DOHH2 (cell line): ENCODE measurements at regions not wholly inside any gene's neighbourhood (a gene's known extent, or its start where the extent isn't known, plus 50 kb on each side); places are given as distances from the start of the nearest gene placed in this dataset.

Experiments used
- EZH2phosphoT487 ChIP-seq: fragments of 200-600 bp; sonication (generic); IDR thresholded peaks from 2 replicates; pipeline ENCODE4 v1.6.1; 2017; ENCODE audit warnings: borderline replicate concordance, mild to moderate bottlenecking, antibody characterized with exemption, low read length, moderate library complexity, mixed read lengths
- TF ChIP-seq, protein P1 (sequence below): fragments of 200-600 bp; sonication (generic); IDR thresholded peaks from one replicate; pipeline ENCODE4 v1.5.1; 2014; ENCODE audit warnings: antibody characterized with exemption, mild to moderate bottlenecking, low read depth, low read length; ENCODE audit not compliant: poor library complexity, severe bottlenecking

DNA sequence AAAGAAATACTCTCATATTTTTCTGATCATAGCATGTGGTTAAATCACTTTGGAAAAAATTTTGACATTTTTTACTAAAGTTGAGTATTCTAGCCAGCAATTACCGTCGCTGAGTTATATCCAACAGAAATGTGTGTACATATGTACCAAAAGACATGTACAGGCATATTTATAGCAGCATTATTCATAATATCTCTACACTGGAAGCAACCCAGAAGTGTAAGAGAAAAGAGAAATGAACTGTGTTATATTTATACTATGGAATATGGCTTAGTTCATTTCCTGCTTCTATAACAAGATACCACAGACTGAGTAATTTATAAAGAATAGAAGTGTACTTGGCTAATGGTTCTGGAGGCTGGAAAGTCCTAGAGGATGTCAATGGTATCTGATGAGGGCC lies 474.0 kb upstream of the GJE1 start:
- TF ChIP-seq, protein P1, sequence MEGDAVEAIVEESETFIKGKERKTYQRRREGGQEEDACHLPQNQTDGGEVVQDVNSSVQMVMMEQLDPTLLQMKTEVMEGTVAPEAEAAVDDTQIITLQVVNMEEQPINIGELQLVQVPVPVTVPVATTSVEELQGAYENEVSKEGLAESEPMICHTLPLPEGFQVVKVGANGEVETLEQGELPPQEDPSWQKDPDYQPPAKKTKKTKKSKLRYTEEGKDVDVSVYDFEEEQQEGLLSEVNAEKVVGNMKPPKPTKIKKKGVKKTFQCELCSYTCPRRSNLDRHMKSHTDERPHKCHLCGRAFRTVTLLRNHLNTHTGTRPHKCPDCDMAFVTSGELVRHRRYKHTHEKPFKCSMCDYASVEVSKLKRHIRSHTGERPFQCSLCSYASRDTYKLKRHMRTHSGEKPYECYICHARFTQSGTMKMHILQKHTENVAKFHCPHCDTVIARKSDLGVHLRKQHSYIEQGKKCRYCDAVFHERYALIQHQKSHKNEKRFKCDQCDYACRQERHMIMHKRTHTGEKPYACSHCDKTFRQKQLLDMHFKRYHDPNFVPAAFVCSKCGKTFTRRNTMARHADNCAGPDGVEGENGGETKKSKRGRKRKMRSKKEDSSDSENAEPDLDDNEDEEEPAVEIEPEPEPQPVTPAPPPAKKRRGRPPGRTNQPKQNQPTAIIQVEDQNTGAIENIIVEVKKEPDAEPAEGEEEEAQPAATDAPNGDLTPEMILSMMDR: no peak
- no peak for TF ChIP-seq EZH2phosphoT487
